GM23248 (cell line): ENCODE measurements at regions not wholly inside any gene's neighbourhood (a gene's known extent, or its start where the extent isn't known, plus 50 kb on each side); places are given as distances from the start of the nearest gene placed in this dataset.

Source experiments
- EZH2 ChIP-seq: fragments of 200-600 bp; sonication (generic); IDR thresholded peaks from 2 replicates; pipeline ENCODE4 v1.6.1; 2018; ENCODE audit warnings: antibody characterized with exemption, mild to moderate bottlenecking; ENCODE audit not compliant: insufficient read depth, poor library complexity, severe bottlenecking
- EZH2phosphoT487 ChIP-seq: fragments of 200-600 bp; sonication (generic); IDR thresholded peaks from 2 replicates; pipeline ENCODE4 v1.6.1; 2018; ENCODE audit warnings: antibody characterized with exemption, moderate library complexity, mild to moderate bottlenecking, low read depth; ENCODE audit not compliant: insufficient read depth

DNA sequence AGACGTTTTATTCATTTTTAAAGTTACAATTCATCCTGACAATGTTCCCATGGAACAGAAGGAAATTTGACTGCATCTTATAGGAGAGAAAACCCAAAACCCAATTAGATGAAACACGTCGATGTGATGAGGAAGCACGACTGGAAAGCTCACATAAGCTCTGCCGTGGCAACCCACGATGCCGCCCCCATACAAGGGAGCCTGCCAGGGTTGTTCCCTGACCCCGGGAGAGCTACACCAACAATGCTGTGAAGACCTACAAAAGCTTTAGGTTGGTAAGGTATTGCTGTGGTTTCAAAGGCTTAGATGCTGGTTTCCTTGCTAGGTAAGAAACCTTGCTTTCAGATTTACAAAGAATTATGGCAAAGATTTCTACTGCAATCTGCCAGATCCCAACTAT lies 393.1 kb downstream of the KLF12 start:
- TF ChIP-seq EZH2 (no peak), EZH2phosphoT487 (no peak)
